Keratinocyte (primary cell): ENCODE measurements at regions not wholly inside any gene's neighbourhood (a gene's known extent, or its start where the extent isn't known, plus 50 kb on each side); places are given as distances from the start of the nearest gene placed in this dataset.

Experiments
- DNase-seq: peaks from one replicate; pipeline ENCODE4 v3.0.0-alpha.2; 2011; ENCODE audit warnings: low read depth, missing footprints, low spot score
- FAIRE-seq: peaks from 2 replicates; lab custom pipeline; 2011; peaks lifted over from hg19 to GRCh38; lab: Jason Lieb, UNC
- H2AFZ ChIP-seq: 2 replicates; pipeline ENCODE4 v1.6.0; 2012; ENCODE audit warnings: low read length, control low read depth, inconsistent platforms; ENCODE audit not compliant: control insufficient read depth
- H3K27ac ChIP-seq: 2 replicates; pipeline ENCODE4 v1.5.1; 2011; ENCODE audit warnings: low read length; ENCODE audit not compliant: control insufficient read depth, insufficient read depth
- H3K27me3 ChIP-seq: 3 replicates; pipeline ENCODE4 v1.6.0; 2011; ENCODE audit warnings: low read length; ENCODE audit not compliant: control insufficient read depth, insufficient read depth; ENCODE audit errors: extremely low read depth
- H3K36me3 ChIP-seq, 2 experiments: 2 replicates in 1 of 2; 3 replicates in 1 of 2; pipeline ENCODE4 v1.5.1; 2011; ENCODE audit warnings: low read length in 2 of 2, mild to moderate bottlenecking in 1 of 2; ENCODE audit not compliant: control insufficient read depth in 2 of 2, insufficient read depth in 2 of 2; ENCODE audit errors: extremely low read depth in 1 of 2
- H3K4me1 ChIP-seq: 3 replicates; pipeline ENCODE4 v1.5.1; 2011; ENCODE audit warnings: low read length; ENCODE audit not compliant: control insufficient read depth, insufficient read depth; ENCODE audit errors: extremely low read depth
- H3K4me2 ChIP-seq: 3 replicates; pipeline ENCODE4 v1.6.0; 2011; ENCODE audit warnings: low read depth, low read length; ENCODE audit not compliant: control insufficient read depth, insufficient read depth; ENCODE audit errors: extremely low read depth
- H3K4me3 ChIP-seq, 3 experiments: fragments of 200-600 bp in 1 of 3; sonication (generic) in 1 of 3; 2 replicates in 2 of 3; 3 replicates in 1 of 3; pipeline ENCODE4 v1.5.1; 2011 to 2016; ENCODE audit warnings: low read length in 3 of 3, mild to moderate bottlenecking in 3 of 3, control low read depth in 2 of 3, inconsistent platforms in 1 of 3, low read depth in 1 of 3, mixed read lengths in 1 of 3, mixed run types in 1 of 3, moderate library complexity in 1 of 3; ENCODE audit not compliant: control insufficient read depth in 2 of 3, insufficient read depth in 2 of 3; ENCODE audit errors: extremely low read depth in 1 of 3
- H3K79me2 ChIP-seq: 2 replicates; pipeline ENCODE4 v1.6.0; 2012; ENCODE audit warnings: low read length; ENCODE audit not compliant: control insufficient read depth, insufficient read depth
- H3K9ac ChIP-seq: 3 replicates; pipeline ENCODE4 v1.6.0; 2011; ENCODE audit warnings: low read length; ENCODE audit not compliant: control insufficient read depth, insufficient read depth; ENCODE audit errors: extremely low read depth
- H3K9me1 ChIP-seq: 3 replicates; pipeline ENCODE4 v1.6.0; 2011; ENCODE audit warnings: low read length; ENCODE audit not compliant: control insufficient read depth, insufficient read depth; ENCODE audit errors: extremely low read depth
- H3K9me3 ChIP-seq: 2 replicates; pipeline ENCODE4 v1.5.1; 2012; ENCODE audit warnings: low read depth, low read length; ENCODE audit not compliant: control insufficient read depth
- H4K20me1 ChIP-seq: 3 replicates; pipeline ENCODE4 v1.6.0; 2011; ENCODE audit warnings: low read length; ENCODE audit not compliant: control insufficient read depth, insufficient read depth; ENCODE audit errors: extremely low read depth
- CTCF ChIP-seq, 3 experiments: IDR thresholded peaks in 1 of 3; conservative IDR thresholded peaks in 1 of 3; optimal IDR thresholded peaks in 1 of 3; 2 replicates in 2 of 3; 3 replicates in 1 of 3; pipeline versions ENCODE3 to v1.5.1; 2011; ENCODE audit warnings: low read length in 3 of 3, mild to moderate bottlenecking in 3 of 3, moderate library complexity in 2 of 3, control low read depth in 1 of 3, inconsistent platforms in 1 of 3; ENCODE audit not compliant: insufficient read depth in 2 of 3; ENCODE audit errors: extremely low read depth in 1 of 3
- EZH2 ChIP-seq: IDR thresholded peaks from one replicate; pipeline ENCODE4 v1.6.1; 2012; ENCODE audit warnings: inconsistent platforms, mild to moderate bottlenecking, low read length, moderate library complexity
- dilution Hi-C: fragments of 300-500 bp; cut with MboI; formaldehyde crosslinking; loops from one replicate; pipeline ENCODE4 v1.7.0; 2020; ENCODE audit warnings: low sequenced_read_pairs; ENCODE audit not compliant: extremely low pct_ligation_motif_present

DNA sequence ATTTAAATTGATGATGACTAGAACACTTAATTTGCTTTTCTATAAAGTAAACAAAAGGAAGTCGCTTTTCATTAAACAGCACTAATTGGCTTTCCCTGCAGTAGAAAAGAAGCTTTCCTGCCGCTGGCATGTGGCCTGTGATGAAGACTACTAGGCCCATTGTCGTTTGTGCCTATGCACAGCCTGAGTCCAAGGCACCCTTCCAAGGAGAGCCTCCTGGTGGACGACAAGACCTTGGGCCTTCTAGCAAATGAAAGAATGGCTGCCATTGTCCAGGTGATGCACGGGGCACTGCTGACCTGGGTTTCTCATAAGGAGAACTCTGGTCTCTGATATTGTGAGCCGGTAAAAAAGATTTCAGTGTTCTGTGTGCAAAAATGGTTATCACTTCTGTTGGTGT, 233.0 kb downstream of the COL4A1 start:
- FAIRE-seq = no peak
- no peak for DNase-seq
- dilution Hi-C loops = no loop called here

DNA sequence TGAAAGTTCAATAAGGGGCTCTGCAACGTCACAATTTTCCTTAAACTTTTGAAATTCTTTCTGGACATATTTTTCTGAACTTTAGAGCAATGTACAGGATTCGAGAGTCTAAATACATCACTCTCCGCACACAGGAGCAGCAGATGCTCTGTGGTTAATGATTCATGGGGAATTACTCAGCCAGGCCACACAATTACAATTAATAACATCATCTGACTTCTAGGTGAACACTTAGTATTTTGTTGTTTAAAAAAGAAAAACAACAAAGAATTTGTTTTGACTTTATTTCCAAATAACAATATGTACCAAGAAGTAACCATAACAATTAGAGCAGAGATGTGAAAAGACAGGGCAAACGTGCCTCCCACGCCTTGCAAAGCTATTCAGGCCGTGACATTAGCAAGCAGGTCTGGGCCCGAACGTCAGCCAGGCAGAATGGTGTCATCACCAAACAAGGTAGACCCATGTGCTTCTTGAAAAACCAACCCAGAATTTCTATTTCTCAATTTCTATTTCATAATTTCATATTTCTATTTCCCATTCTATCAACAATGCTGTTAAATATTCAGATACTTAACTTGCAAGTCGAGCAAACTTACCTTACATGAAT, 236.3 kb downstream of the COL4A1 start:
- FAIRE-seq (peak; percentile 63), DNase-seq (no peak)
- dilution Hi-C loops = no loop called here
- Histone ChIP-seq H3K36me3 (no peaks in the 10 kb centered on the region), H3K27me3 (no peaks in the 10 kb centered on the region), H3K4me3 (no peak overlapping the region), H3K79me2 (no peaks in the 10 kb centered on the region), H2AFZ (peak overlapping the region; percentile 84), H3K9me1 (no peaks in the 10 kb centered on the region), H3K9ac (peak overlapping the region; percentile 72), H3K9me3 (no peaks in the 10 kb centered on the region), H3K4me2 (peak overlapping the region; percentile 78), H4K20me1 (no peaks in the 10 kb centered on the region), H3K4me1 (peaks cover 18% of the 10 kb centered on the region), H3K27ac (peak overlapping the region; percentile 91)
- TF ChIP-seq EZH2 = no peak
- no peak for TF ChIP-seq CTCF (optimal IDR thresholded peaks at IDR 0.05 in 1 of 3, IDR thresholded peaks at IDR 0.05 in 1 of 3, conservative IDR thresholded peaks at IDR 0.05 in 1 of 3; ENCODE audit: extremely low read depth in 1 of 3, insufficient read depth in 2 of 3, low read length in 3 of 3)

More for the DNA sequence above, 233.0 kb downstream of the COL4A1 start:
- Histone ChIP-seq H3K36me3 (no peaks in the 10 kb centered on the region), H3K27me3 (no peaks in the 10 kb centered on the region), H3K9me1 (no peaks in the 10 kb centered on the region), H3K4me2 (no peak overlapping the region), H3K27ac (no peak overlapping the region), H3K4me3 (no peak overlapping the region), H2AFZ (no peak overlapping the region), H3K9ac (no peak overlapping the region), H3K4me1 (peaks cover 18% of the 10 kb centered on the region), H3K79me2 (no peaks in the 10 kb centered on the region), H4K20me1 (no peaks in the 10 kb centered on the region), H3K9me3 (no peaks in the 10 kb centered on the region)
- no peak for TF ChIP-seq EZH2
- TF ChIP-seq CTCF (optimal IDR thresholded peaks at IDR 0.05 in 1 of 3, IDR thresholded peaks at IDR 0.05 in 1 of 3, conservative IDR thresholded peaks at IDR 0.05 in 1 of 3; ENCODE audit: extremely low read depth in 1 of 3, insufficient read depth in 2 of 3, low read length in 3 of 3) = no peak
